SK-N-SH (cell line): ENCODE measurements at regions not wholly inside any gene's neighbourhood (a gene's known extent, or its start where the extent isn't known, plus 50 kb on each side); places are given as distances from the start of the nearest gene placed in this dataset.

Source experiments
- EP300 ChIP-seq, 2 experiments: IDR thresholded peaks; 2 replicates each; pipeline versions ENCODE4 v1.4.0 to v1.6.1; 2012; ENCODE audit warnings: borderline replicate concordance in 1 of 2, low read depth in 1 of 2, low read length in 1 of 2
- EZH2phosphoT487 ChIP-seq: fragments of 200-600 bp; sonication (generic); IDR thresholded peaks from 2 replicates; pipeline ENCODE4 v1.6.1; 2017; ENCODE audit warnings: low read depth, mixed run types, mild to moderate bottlenecking, antibody characterized with exemption, moderate library complexity, borderline replicate concordance
- GABPA ChIP-seq: IDR thresholded peaks from 2 replicates; pipeline ENCODE4 v1.4.0; 2012; ENCODE audit warnings: low read depth, mild to moderate bottlenecking
- RAD21 ChIP-seq: IDR thresholded peaks from 2 replicates; pipeline ENCODE4 v1.6.1; 2012; ENCODE audit warnings: mild to moderate bottlenecking, low read length
- RFX5 ChIP-seq: IDR thresholded peaks from 2 replicates; pipeline ENCODE4 v1.6.1; 2012; ENCODE audit warnings: mild to moderate bottlenecking, improper control_type of control experiment, low read length
- SMC3 ChIP-seq: IDR thresholded peaks from 2 replicates; pipeline ENCODE4 v1.6.1; 2012; ENCODE audit warnings: low read depth, low read length, improper control_type of control experiment
- TF ChIP-seq, protein P1 (sequence below): fragments of 200-600 bp; sonication (generic); IDR thresholded peaks from 2 replicates; pipeline ENCODE4 v1.6.1; 2017; ENCODE audit warnings: antibody characterized with exemption, mild to moderate bottlenecking, moderate library complexity

DNA sequence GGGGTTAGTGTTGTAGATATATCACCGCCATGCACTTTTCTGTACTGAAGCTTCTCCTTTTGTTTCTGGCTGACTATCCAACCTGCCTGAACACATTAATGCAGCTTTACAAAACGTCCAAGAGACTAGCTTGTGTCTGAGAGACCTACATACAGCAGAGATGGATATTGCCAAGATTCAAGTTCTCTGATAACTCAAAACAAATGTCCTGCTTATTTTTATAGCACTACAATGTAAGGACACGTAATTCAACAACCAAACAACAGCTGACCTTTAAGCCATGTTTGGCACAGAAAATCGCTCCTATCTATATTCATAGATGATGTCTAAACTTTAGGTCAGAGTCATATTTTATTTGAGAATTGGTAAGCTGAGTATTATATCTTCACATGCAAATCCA lies 76.2 kb upstream of the NTRK2 start:
- TF ChIP-seq RFX5 (no peak), GABPA (no peak), RAD21 (no peak), EZH2phosphoT487 (no peak), EP300 (IDR thresholded peaks at IDR 0.05; ENCODE audit: borderline replicate concordance in 1 of 2, low read depth in 1 of 2, low read length in 1 of 2) (no peak), SMC3 (no peak)
- TF ChIP-seq, protein P1, sequence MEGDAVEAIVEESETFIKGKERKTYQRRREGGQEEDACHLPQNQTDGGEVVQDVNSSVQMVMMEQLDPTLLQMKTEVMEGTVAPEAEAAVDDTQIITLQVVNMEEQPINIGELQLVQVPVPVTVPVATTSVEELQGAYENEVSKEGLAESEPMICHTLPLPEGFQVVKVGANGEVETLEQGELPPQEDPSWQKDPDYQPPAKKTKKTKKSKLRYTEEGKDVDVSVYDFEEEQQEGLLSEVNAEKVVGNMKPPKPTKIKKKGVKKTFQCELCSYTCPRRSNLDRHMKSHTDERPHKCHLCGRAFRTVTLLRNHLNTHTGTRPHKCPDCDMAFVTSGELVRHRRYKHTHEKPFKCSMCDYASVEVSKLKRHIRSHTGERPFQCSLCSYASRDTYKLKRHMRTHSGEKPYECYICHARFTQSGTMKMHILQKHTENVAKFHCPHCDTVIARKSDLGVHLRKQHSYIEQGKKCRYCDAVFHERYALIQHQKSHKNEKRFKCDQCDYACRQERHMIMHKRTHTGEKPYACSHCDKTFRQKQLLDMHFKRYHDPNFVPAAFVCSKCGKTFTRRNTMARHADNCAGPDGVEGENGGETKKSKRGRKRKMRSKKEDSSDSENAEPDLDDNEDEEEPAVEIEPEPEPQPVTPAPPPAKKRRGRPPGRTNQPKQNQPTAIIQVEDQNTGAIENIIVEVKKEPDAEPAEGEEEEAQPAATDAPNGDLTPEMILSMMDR: no peak
